GM12874 (cell line): ENCODE measurements at regions not wholly inside any gene's neighbourhood (a gene's known extent, or its start where the extent isn't known, plus 50 kb on each side); places are given as distances from the start of the nearest gene placed in this dataset.

Source experiments
- TF ChIP-seq, protein P1 (sequence below): IDR thresholded peaks from 2 replicates; pipeline ENCODE4 v1.5.1; 2011; ENCODE audit warnings: low read depth, mild to moderate bottlenecking, control low read depth, low read length, moderate library complexity; ENCODE audit not compliant: insufficient read depth

- TF ChIP-seq, protein P1, sequence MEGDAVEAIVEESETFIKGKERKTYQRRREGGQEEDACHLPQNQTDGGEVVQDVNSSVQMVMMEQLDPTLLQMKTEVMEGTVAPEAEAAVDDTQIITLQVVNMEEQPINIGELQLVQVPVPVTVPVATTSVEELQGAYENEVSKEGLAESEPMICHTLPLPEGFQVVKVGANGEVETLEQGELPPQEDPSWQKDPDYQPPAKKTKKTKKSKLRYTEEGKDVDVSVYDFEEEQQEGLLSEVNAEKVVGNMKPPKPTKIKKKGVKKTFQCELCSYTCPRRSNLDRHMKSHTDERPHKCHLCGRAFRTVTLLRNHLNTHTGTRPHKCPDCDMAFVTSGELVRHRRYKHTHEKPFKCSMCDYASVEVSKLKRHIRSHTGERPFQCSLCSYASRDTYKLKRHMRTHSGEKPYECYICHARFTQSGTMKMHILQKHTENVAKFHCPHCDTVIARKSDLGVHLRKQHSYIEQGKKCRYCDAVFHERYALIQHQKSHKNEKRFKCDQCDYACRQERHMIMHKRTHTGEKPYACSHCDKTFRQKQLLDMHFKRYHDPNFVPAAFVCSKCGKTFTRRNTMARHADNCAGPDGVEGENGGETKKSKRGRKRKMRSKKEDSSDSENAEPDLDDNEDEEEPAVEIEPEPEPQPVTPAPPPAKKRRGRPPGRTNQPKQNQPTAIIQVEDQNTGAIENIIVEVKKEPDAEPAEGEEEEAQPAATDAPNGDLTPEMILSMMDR = no peak
Measured at GRCh38 chr20:60732322-60732721, 519.7 kb upstream of the CDH4 start.

GRCh38 chr20:60748086-60748485, 504.0 kb upstream of the CDH4 start:
- TF ChIP-seq, protein P1 = no peak

GRCh38 chr20:60749804-60750602, 502.1 kb upstream of the CDH4 start:
- TF ChIP-seq, protein P1 = no peak

- TF ChIP-seq, protein P1 = no peak
Measured at GRCh38 chr20:60750909-60751308, 501.2 kb upstream of the CDH4 start.

GRCh38 chr20:60751826-60752225, 500.2 kb upstream of the CDH4 start:
- TF ChIP-seq, protein P1 = no peak

DNA sequence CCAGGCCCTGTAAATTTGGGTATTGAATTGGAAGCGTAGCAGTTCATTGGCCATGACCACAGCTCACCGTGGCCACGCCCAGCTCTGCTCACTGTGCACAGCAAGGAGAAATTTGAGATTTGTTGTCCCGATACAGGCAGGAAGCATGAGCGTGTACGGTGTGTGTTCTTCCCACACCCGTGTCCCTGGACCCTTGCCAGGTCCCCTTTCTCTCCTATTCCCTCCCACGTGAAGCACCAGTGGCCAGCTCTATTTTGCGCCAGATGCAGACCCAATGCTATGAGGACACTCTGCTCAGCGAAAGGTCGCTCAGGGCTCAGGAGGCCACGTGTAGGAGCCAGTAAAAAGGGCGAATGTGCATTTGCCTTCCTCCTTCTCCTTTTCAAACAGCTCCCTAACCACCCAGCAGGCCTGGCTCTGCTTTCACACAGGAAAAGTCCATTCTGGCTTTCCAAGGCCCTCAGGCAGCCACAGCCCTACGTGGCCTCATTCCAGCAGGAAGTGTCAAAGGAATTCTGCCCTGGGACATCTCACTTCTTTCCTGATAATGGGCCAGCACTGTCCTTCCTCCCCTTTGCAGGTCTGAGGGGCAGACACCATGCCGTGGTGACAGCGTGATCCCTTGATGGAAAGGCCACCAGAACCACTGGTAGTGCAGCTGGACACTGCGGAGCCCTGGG, 499.2 kb upstream of the CDH4 start:
- TF ChIP-seq, protein P1 = no peak

DNA sequence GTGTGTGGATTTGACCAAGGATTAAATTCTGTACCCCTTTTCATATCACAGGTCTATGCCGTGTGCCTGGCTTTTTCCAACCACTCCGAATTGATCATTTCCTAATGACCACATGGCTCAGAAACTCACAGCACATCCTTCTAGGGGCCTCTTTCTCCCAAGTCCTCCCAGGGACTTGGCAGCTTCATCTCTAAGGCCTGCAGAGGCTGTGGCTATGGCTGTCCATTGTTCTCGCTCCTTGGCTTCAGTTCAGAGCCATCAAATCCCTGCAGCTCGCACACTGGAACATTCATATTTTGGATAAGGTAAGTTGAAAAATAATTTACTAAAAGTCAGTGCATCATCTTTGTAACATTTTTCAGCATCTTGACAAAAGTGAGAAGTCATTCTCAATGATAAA, 497.2 kb upstream of the CDH4 start:
- TF ChIP-seq, protein P1 = no peak
